ENCODE measurements at regions not wholly inside any gene's neighbourhood (a gene's known extent, or its start where the extent isn't known, plus 50 kb on each side); places are given as distances from the start of the nearest gene placed in this dataset.
A peak's percentile ranks its signal among the peaks of the same experiment; 100 is the strongest.
"Not testable (repeated sequence)": the region's sequence is repeated elsewhere in the genome, so short reads cannot be mapped to it uniquely, and the experiment has no call there.

GRCh38 chr1:29800120-29800519 is 563.8 kb downstream of the PTPRU start:
- DNase-seq (ENCODE audit: low read depth) = no peak
- H3K4me3 ChIP-seq (ENCODE audit: low read depth, low read length) = no peak overlapping the region
- TF ChIP-seq CTCF (conservative IDR thresholded peaks at IDR 0.05; ENCODE audit: low read depth, low read length) = no peak

- no peak for DNase-seq (ENCODE audit: low read depth)
- no peak for TF ChIP-seq CTCF (conservative IDR thresholded peaks at IDR 0.05; ENCODE audit: low read depth, low read length)
- H3K4me3 ChIP-seq (ENCODE audit: low read depth, low read length) = no peak overlapping the region
Measured at GRCh38 chr1:29798699-29799566, 562.6 kb downstream of the PTPRU start.

- DNase-seq (ENCODE audit: low read depth); H3K4me3 ChIP-seq (ENCODE audit: low read depth, low read length): not testable (repeated sequence)
Measured at GRCh38 chr1:29797125-29797524, 560.8 kb downstream of the PTPRU start.

- DNase-seq (ENCODE audit: low read depth); H3K4me3 ChIP-seq (ENCODE audit: low read depth, low read length): not testable (repeated sequence)
Measured at GRCh38 chr1:29795965-29796364, 559.6 kb downstream of the PTPRU start.

GRCh38 chr1:29793653-29794348 is 557.5 kb downstream of the PTPRU start:
- no peak for DNase-seq (ENCODE audit: low read depth)
- no peak for TF ChIP-seq CTCF (conservative IDR thresholded peaks at IDR 0.05; ENCODE audit: low read depth, low read length)
- H3K4me3 ChIP-seq (ENCODE audit: low read depth, low read length) = no peak overlapping the region

GRCh38 chr1:29793101-29793546 is 556.8 kb downstream of the PTPRU start:
- DNase-seq (ENCODE audit: low read depth) = peak; percentile 55
- TF ChIP-seq CTCF (conservative IDR thresholded peaks at IDR 0.05; ENCODE audit: low read depth, low read length) = peak; percentile 98
- H3K4me3 ChIP-seq (ENCODE audit: low read depth, low read length) = no peak overlapping the region

GRCh38 chr1:29789910-29790247 is 553.6 kb downstream of the PTPRU start:
- no peak overlapping the region for H3K4me3 ChIP-seq (ENCODE audit: low read depth, low read length)
- TF ChIP-seq CTCF (conservative IDR thresholded peaks at IDR 0.05; ENCODE audit: low read depth, low read length) = no peak
- DNase-seq (ENCODE audit: low read depth) = peak; percentile 18

Measured in epithelial cell of proximal tubule (primary cell).